ENCODE measurements at regions not wholly inside any gene's neighbourhood (a gene's known extent, or its start where the extent isn't known, plus 50 kb on each side); places are given as distances from the start of the nearest gene placed in this dataset.

DNA sequence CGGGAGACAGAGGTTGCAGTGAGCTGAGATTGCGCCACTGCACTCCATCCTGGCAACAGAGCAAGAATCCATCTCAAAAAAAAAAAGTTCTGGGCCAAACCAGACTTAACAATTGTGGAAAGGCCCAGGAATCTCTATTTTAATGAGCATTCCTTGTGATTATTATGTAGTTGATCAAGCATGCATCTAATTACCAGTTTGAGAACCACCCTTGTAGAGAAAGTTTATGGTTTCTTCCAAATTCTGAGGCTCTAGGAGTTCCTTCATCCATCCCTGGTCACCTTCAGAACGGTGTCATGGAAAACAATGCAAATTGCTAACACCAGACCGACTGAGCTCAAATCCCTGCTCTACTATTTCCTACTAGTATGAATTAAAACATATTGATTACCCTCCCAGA lies 246.3 kb upstream of the KLHL29 start:
- TF ChIP-seq POLR2AphosphoS5 (IDR thresholded peaks at IDR 0.05; ENCODE audit: low read depth, low read length): no peak
- TF ChIP-seq TAF1 (IDR thresholded peaks at IDR 0.05; ENCODE audit: borderline replicate concordance, insufficient read depth, low read length): no peak
- TF ChIP-seq, protein P1, sequence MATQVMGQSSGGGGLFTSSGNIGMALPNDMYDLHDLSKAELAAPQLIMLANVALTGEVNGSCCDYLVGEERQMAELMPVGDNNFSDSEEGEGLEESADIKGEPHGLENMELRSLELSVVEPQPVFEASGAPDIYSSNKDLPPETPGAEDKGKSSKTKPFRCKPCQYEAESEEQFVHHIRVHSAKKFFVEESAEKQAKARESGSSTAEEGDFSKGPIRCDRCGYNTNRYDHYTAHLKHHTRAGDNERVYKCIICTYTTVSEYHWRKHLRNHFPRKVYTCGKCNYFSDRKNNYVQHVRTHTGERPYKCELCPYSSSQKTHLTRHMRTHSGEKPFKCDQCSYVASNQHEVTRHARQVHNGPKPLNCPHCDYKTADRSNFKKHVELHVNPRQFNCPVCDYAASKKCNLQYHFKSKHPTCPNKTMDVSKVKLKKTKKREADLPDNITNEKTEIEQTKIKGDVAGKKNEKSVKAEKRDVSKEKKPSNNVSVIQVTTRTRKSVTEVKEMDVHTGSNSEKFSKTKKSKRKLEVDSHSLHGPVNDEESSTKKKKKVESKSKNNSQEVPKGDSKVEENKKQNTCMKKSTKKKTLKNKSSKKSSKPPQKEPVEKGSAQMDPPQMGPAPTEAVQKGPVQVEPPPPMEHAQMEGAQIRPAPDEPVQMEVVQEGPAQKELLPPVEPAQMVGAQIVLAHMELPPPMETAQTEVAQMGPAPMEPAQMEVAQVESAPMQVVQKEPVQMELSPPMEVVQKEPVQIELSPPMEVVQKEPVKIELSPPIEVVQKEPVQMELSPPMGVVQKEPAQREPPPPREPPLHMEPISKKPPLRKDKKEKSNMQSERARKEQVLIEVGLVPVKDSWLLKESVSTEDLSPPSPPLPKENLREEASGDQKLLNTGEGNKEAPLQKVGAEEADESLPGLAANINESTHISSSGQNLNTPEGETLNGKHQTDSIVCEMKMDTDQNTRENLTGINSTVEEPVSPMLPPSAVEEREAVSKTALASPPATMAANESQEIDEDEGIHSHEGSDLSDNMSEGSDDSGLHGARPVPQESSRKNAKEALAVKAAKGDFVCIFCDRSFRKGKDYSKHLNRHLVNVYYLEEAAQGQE (IDR thresholded peaks at IDR 0.05; ENCODE audit: insufficient read depth in 1 of 2, low read depth in 2 of 2, low read length in 2 of 2): no peak
- no peak for TF ChIP-seq FOXP2 (optimal IDR thresholded peaks at IDR 0.05; ENCODE audit: borderline replicate concordance, extremely low read depth, extremely low read length, insufficient read depth)

Data from PFSK-1 (cell line).